Adrenal gland (tissue), 5 donors: ENCODE measurements at regions not wholly inside any gene's neighbourhood (a gene's known extent, or its start where the extent isn't known, plus 50 kb on each side); places are given as distances from the start of the nearest gene placed in this dataset.

Source experiments
- CTCF ChIP-seq, 6 experiments: fragments of 450-650 bp in 4 of 6; fragments of 200-600 bp in 2 of 6; sonication (generic) in 1 of 6; IDR thresholded peaks; 1 replicate in 5 of 6; 2 replicates in 1 of 6; pipeline versions ENCODE4 v1.5.1 to v1.8.0; 2016 to 2021; ENCODE audit warnings: antibody characterized with exemption in 6 of 6, mild to moderate bottlenecking in 2 of 6, moderate library complexity in 1 of 6
- POLR2A ChIP-seq, 2 donors: fragments of 450-650 bp; IDR thresholded peaks; one replicate each; pipeline ENCODE4 v1.6.1; 2017; ENCODE audit warnings: antibody characterized with exemption in 2 of 2, mild to moderate bottlenecking in 2 of 2, moderate library complexity in 1 of 2
- donor health status: DM: no; HTN: no; CAD: no.

DNA sequence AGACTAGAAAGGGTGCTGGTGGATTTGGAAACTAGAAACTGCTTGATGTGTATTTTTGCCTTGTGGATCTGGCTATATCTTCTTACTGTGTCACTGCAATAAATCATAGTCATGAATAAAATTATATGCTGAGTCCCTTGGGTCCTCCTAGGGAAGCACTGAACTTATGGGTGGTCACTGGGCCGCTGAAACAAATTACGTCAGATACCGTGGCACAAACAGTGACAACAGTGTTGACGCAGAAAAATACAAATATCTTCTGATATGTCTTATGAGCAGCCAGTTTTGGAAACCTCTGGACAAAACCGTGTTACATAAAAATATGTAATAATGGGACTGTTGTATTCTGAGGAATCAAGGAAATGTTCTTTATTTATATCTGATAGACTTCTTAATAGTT lies 260.1 kb upstream of the SORCS1 start:
- TF ChIP-seq POLR2A (IDR thresholded peaks at IDR 0.05) (no peak), CTCF (IDR thresholded peaks at IDR 0.05) (no peak)
